Stomach (tissue), 4 donors: ENCODE measurements at regions not wholly inside any gene's neighbourhood (a gene's known extent, or its start where the extent isn't known, plus 50 kb on each side); places are given as distances from the start of the nearest gene placed in this dataset.

Experiments used
- EP300 ChIP-seq: sonication (generic); formaldehyde crosslinking; IDR thresholded peaks from one replicate; pipeline ENCODE4 v1.6.1; 2017; ENCODE audit warnings: antibody characterized with exemption
- POLR2A ChIP-seq, 4 donors: fragments of 450-650 bp; IDR thresholded peaks; one replicate each; pipeline ENCODE4 v1.6.1; 2016; ENCODE audit warnings: antibody characterized with exemption in 4 of 4, control low read depth in 2 of 4, mild to moderate bottlenecking in 1 of 4, moderate library complexity in 1 of 4
- POLR2AphosphoS5 ChIP-seq, 3 donors: sonication (generic); formaldehyde crosslinking; IDR thresholded peaks; one replicate each; pipeline ENCODE4 v1.6.1; 2016; ENCODE audit warnings: antibody characterized with exemption in 3 of 3
- TF ChIP-seq, protein P1 (sequence below), 7 experiments: fragments of 450-650 bp in 4 of 7; fragments of 200-600 bp in 3 of 7; sonication (generic) in 3 of 7; IDR thresholded peaks; one replicate each; pipeline ENCODE4 v1.5.1; 2016 to 2019; ENCODE audit warnings: antibody characterized with exemption in 7 of 7, control low read depth in 2 of 7, mild to moderate bottlenecking in 1 of 7

- TF ChIP-seq POLR2AphosphoS5 (IDR thresholded peaks at IDR 0.05) = no peak
- TF ChIP-seq, protein P1, sequence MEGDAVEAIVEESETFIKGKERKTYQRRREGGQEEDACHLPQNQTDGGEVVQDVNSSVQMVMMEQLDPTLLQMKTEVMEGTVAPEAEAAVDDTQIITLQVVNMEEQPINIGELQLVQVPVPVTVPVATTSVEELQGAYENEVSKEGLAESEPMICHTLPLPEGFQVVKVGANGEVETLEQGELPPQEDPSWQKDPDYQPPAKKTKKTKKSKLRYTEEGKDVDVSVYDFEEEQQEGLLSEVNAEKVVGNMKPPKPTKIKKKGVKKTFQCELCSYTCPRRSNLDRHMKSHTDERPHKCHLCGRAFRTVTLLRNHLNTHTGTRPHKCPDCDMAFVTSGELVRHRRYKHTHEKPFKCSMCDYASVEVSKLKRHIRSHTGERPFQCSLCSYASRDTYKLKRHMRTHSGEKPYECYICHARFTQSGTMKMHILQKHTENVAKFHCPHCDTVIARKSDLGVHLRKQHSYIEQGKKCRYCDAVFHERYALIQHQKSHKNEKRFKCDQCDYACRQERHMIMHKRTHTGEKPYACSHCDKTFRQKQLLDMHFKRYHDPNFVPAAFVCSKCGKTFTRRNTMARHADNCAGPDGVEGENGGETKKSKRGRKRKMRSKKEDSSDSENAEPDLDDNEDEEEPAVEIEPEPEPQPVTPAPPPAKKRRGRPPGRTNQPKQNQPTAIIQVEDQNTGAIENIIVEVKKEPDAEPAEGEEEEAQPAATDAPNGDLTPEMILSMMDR (IDR thresholded peaks at IDR 0.05) = no peak
- no peak for TF ChIP-seq EP300
- no peak for TF ChIP-seq POLR2A (IDR thresholded peaks at IDR 0.05)
Measured at GRCh38 chr11:70808686-70809375, 410.5 kb downstream of the CTTN start.
